Stomach (tissue), 4 donors: ENCODE measurements at regions not wholly inside any gene's neighbourhood (a gene's known extent, or its start where the extent isn't known, plus 50 kb on each side); places are given as distances from the start of the nearest gene placed in this dataset.

ENCODE experiments used
- POLR2A ChIP-seq, 4 donors: fragments of 450-650 bp; IDR thresholded peaks; one replicate each; pipeline ENCODE4 v1.6.1; 2016; ENCODE audit warnings: antibody characterized with exemption in 4 of 4, control low read depth in 2 of 4, mild to moderate bottlenecking in 1 of 4, moderate library complexity in 1 of 4
- POLR2AphosphoS5 ChIP-seq, 3 donors: sonication (generic); formaldehyde crosslinking; IDR thresholded peaks; one replicate each; pipeline ENCODE4 v1.6.1; 2016; ENCODE audit warnings: antibody characterized with exemption in 3 of 3
- TF ChIP-seq, protein P1 (sequence below), 7 experiments: fragments of 450-650 bp in 4 of 7; fragments of 200-600 bp in 3 of 7; sonication (generic) in 3 of 7; IDR thresholded peaks; one replicate each; pipeline ENCODE4 v1.5.1; 2016 to 2019; ENCODE audit warnings: antibody characterized with exemption in 7 of 7, control low read depth in 2 of 7, mild to moderate bottlenecking in 1 of 7

DNA sequence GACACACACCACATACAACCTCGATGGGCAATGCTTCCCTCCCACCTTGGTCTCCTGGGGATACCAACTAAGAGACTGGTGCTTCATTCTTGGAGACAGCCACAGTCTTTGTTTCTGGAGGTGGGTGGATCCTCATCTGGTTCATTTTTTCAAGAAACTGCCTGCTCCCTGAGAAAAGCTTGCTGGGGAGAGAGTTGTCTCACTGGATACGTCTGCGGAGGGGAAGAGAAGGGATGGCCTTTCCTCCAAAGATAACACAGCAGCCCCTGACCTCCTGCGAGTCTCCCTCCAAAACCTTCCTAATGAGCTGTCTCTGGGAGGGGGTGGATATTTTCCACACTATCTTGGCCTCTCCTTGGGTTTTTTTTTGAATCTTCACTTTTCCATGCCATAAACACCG is 221.2 kb downstream of the SOX9 start:
- no peak for TF ChIP-seq POLR2A (IDR thresholded peaks at IDR 0.05)
- TF ChIP-seq, protein P1, sequence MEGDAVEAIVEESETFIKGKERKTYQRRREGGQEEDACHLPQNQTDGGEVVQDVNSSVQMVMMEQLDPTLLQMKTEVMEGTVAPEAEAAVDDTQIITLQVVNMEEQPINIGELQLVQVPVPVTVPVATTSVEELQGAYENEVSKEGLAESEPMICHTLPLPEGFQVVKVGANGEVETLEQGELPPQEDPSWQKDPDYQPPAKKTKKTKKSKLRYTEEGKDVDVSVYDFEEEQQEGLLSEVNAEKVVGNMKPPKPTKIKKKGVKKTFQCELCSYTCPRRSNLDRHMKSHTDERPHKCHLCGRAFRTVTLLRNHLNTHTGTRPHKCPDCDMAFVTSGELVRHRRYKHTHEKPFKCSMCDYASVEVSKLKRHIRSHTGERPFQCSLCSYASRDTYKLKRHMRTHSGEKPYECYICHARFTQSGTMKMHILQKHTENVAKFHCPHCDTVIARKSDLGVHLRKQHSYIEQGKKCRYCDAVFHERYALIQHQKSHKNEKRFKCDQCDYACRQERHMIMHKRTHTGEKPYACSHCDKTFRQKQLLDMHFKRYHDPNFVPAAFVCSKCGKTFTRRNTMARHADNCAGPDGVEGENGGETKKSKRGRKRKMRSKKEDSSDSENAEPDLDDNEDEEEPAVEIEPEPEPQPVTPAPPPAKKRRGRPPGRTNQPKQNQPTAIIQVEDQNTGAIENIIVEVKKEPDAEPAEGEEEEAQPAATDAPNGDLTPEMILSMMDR (IDR thresholded peaks at IDR 0.05): no peak
- no peak for TF ChIP-seq POLR2AphosphoS5 (IDR thresholded peaks at IDR 0.05)
